Retina (tissue), 1 donor: ENCODE measurements at regions not wholly inside any gene's neighbourhood (a gene's known extent, or its start where the extent isn't known, plus 50 kb on each side); places are given as distances from the start of the nearest gene placed in this dataset.
A peak's percentile ranks its signal among the peaks of the same experiment; 100 is the strongest.

Experiments
- DNase-seq: peaks from one replicate; pipeline ENCODE4 v3.0.0-alpha.2; 2016

DNA sequence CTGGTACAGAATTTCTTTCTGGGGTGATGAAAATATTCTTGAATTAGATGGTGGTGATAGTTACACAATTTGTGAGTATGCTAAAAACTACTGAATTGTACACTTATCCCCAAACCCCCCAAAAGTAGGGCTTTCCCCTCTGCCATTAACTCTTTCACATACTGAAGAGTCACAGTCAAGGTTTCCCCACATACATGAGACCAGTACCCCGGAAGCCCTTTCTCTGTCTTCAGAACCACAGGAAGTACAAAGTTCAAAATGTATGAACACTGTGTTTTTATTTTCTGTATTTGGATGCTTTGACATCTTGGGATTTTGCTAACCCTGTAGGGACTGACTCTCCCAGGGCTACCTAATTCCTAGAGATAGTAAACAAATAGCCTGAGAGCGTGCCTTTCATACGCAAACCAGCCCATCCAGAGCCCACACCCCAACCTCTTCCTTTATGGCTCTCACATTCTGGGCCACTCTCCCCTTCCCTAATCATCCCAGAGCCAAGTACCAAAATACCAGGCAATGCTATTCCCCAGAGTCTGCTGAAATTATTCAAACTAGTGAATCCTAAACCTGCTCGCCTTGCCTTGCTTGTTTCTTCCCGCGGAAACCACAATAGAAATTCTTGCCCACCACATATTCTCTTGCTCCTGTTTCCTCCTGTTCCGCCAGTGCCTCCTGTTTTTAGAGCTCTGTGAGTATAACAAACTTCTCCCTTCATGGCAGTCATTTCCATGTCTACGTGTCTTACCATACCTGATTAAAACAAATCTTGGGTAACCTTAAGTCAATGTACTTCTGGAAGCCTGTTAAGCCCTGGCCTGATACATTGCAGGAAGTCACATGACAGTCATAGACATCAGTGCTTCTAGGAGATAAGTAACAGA is 524.8 kb downstream of the FUT8 start:
- DNase-seq, result no peak

- DNase-seq, result no peak
Measured at GRCh38 chr14:65937960-65938316, 525.4 kb downstream of the FUT8 start.

DNA sequence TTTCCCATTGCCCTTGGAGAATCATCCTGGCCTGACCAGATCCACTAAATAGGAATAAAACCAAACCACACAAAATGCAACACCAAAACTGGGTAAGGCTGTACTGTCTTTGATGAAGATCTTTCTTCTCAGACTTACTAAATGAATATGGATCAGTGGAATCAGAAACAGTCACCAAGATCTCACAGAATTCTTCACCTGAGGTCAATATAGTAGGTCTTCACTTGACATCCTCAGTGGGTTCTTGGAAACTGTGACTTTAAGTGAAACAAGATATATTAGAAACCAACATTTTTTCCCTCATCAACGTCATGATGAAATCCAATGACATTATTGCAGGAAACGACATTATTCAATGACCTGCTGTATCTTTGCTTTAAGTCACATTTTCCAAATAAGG is 526.2 kb downstream of the FUT8 start:
- DNase-seq, result no peak

DNA sequence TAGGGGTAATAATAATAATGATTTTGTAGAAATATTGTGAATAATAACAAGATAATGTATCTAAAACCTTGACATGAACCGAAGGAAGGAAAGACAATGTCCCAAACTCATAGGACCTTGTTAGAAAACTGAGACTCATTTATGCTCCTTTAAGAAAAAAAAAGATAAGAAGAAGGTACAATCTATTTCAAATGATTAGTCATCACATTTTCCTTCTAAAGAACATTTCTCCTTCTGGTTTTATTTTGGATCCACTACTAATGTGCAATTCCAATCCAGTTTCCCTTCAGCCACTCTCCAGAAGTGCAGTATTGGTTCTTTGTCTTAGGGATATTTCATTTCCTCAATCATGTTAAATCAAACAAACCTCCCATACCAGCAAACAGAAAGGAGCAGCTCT is 526.7 kb downstream of the FUT8 start:
- no peak for DNase-seq

- no peak for DNase-seq
Measured at GRCh38 chr14:65940056-65940735, 527.7 kb downstream of the FUT8 start.

DNA sequence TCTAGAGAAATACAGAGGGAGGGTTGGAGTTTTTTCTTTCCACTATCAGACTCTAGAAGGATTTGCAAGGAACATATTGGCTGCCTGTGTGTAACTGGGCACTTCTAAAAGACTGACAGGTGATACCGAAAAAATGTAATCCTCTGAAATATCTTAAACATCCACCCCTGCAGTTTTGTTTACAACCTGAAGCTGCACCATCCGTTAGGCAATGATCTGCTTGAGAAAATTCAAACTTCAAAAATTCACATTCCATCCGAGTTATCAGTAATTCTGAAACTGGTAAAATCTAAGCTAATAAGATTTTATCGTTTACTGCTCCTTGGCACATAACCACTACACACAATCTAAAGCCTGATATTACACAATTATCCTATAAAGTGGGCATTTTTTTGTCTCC is 528.6 kb downstream of the FUT8 start:
- no peak for DNase-seq

GRCh38 chr14:65943150-65943549 is 530.6 kb downstream of the FUT8 start:
- no peak for DNase-seq

- no peak for DNase-seq
Measured at GRCh38 chr14:65943916-65944410, 531.4 kb downstream of the FUT8 start.

GRCh38 chr14:65945327-65945726 is 532.8 kb downstream of the FUT8 start:
- no peak for DNase-seq

DNA sequence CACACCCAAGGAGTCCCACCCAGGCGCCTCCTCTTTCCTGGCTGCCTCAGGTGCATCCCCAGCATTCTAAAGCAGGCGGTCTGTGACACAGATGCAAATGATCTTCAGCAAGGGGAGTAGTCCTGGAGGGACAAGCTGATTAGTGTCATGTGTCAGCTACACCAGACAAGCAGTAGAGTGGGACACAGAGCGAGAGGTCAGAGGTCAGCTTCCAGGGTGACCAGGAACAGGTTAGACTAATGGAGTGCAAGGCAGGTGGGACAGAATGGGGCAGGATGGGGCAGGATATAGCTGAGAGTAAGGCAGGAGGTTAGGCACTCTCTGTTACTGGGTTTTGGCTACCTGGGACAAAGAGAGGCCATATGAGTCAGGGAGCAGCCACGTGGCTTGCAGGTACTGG is 534.0 kb downstream of the FUT8 start:
- no peak for DNase-seq

DNA sequence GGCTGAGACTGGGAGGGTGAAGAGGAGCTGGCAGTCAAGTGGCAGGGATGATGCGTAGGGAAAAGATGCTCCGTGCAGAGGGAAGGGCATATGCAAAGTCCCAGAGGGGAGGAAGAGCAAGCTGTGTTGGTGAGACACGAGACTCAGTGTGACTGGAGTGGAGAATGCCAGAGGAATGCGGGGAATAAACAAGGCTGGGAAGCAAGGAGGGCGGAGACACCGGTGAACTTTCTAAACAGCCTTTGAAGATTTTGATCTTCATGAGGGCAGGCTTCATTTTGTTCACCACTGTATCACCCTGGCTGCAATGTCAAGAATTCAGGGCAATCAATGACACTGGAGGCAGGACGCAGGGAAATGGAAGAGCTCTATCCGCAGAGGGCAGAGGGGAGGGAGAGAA is 535.8 kb downstream of the FUT8 start:
- DNase-seq, result no peak

- no peak for DNase-seq
Measured at GRCh38 chr14:65949711-65950516, 536.3 kb upstream of the CCDC196 start.

- no peak for DNase-seq
Measured at GRCh38 chr14:65954942-65955341, 531.2 kb upstream of the CCDC196 start.

- no peak for DNase-seq
Measured at GRCh38 chr14:65957631-65958205, 528.5 kb upstream of the CCDC196 start.

DNA sequence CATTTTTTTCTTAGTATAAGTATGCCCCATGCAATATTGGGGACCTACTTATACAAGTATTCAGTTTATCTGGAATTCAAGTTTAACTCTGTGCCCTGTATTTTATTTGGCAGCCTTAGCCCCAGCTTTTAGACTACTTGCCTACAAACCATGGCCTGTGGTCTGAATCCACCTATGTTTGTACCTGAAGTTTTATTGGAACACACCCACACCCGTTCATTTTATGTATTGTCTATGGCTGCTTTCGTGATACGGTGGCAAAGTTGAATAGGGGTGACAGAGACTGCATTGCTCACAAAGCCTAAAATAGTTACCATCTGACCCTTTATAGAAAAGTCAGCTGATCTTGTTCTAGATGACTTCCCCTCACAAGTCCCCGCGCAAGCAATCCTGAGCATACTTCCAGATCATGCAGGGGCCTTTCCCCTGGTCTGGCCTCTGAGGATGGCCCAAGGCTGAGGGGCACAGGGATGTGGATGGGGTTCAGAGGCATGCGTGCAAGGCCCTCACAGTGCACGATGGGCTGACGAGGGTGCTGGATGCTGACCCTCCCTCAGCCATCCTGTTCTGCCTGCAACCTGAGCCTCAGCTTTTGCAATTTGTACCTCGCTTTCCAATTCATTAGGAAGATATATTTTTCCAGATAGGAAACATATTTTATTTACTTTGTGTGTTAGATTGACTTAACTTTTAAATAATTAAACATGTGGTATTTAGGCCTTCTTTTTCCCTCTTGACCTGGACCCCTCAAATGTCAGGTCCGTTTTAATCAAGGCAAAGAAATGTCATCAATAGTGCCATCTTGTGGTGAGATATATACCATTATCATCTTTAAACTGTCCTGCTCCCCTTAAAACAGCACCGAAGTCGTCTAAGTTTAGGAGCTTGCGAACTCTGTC is 527.3 kb upstream of the CCDC196 start:
- DNase-seq, result peak; percentile 54

DNA sequence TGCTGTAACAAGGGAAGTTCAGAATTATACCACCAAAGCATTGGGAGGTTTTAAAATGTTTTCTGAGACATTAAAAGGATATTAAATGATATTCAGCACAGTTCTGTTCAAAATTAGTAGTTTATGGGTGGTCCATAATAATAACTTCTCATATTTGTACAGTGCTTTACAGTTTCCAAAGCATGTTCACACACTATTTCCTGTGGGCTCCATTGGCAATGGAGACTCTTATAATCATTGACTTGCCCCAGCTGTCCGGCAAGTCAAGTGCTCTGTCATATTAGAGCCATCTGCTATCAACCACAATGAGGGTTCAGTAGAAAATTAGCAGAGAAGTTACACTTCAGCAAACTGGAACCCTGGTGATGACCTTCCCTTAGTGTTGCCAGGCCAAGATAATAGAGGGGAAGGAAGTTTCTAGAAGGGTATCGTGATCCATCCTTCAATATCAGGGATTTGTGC is 526.6 kb upstream of the CCDC196 start:
- DNase-seq, result no peak

DNA sequence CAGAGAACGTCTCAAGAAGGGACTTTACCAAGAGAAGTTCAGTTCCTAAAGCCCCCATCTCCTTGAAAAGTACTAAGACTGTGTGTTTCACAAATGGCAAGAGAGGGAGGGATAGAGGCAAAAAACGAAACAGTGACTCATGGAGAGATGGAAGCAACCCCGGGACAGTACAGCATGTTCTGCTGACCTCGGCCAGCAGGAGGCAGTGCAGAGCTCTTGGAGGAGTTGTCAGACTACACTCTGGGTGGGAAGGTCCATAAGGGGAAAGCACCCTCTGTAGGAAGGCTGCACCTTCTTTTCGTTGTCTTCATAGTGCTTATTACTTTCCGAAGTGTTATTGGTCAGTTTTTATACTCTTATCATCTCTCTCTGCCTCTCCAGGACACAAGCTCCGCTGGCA is 525.2 kb upstream of the CCDC196 start:
- DNase-seq, result no peak

GRCh38 chr14:65962952-65963351 is 523.2 kb upstream of the CCDC196 start:
- no peak for DNase-seq

DNA sequence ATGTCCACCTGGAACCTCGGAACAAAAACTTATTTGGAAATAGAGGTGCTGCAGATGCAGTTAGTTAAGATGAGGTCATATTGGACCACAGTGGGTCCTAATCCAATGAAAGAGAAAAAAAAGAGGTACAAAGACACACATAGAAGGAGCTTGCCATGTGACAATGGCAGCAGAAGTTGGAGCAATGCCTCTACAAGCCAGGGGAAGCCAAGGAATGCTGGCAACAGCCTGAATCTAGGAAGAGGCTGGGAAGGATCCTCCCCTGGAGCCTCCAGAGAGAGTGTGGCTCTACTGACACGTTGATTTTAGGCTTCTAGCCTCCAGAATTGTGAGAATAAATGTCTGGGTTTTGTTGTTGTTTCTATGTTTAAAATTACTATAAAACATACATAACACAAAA is 521.8 kb upstream of the CCDC196 start:
- no peak for DNase-seq

GRCh38 chr14:65966188-65966587 is 520.0 kb upstream of the CCDC196 start:
- no peak for DNase-seq

DNA sequence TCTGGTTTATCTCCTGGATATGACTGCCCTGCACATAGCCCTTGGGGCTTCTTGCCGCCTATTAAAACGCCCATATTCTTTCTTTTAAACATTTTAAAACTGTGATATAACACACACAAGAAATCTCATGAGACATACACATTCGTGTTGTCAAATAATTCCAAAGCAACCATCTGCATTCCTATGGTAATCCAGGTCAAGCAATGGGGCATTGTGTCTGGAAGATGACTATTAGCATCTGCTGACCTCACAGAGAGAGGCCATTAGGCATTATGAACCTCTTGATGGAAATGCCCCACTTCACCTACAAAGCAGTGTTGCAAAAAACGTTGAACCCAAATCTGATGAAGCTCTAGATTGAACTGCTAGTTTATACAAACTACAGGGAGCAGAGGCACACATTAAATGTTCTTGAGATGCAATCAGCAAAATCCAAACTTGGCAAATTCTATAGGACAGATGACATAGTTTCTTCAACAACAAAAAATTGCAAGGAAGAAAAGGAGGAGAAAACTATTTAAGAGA is 513.8 kb upstream of the CCDC196 start:
- no peak for DNase-seq

DNA sequence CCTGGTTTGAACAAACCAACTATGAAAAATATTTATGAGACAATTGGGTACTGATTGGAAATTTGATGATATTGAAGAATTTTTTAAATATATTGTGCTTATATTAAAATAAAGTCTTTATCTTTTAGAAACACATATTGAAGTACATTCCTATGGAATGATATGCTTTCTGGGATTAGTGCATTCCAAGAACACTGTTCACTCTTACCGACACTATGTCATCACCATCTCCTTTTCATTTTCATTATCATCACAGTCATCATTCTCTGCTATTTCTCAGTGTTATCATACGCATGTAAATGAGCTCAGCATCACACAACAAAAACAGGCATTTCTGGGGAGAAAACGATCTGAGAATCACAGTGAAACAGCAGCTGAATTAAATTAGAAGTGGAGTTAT is 513.3 kb upstream of the CCDC196 start:
- DNase-seq, result no peak
